Stimulated activated naive CD8-positive, alpha-beta T cell treated with anti-CD3 and anti-CD28 coated beads, Interleukin-15, amount 100 ng/mL, for 72 hours (primary cell): ENCODE measurements at regions not wholly inside any gene's neighbourhood (a gene's known extent, or its start where the extent isn't known, plus 50 kb on each side); places are given as distances from the start of the nearest gene placed in this dataset.
"Not testable (repeated sequence)": the region's sequence is repeated elsewhere in the genome, so short reads cannot be mapped to it uniquely, and the experiment has no call there.

ENCODE experiments used
- ATAC-seq: fragments of 150-1000 bp; cut with Tn5 transposase; 2 replicates; pipeline ENCODE4 v1.10.0; 2021; ENCODE audit warnings: mild to moderate bottlenecking, moderate library complexity
- DNase-seq, 2 donors: peaks; one replicate each; pipeline ENCODE4 v3.0.0; 2021 to 2022
- H3K27ac Mint-ChIP-seq, 2 donors: one replicate each; pipeline ENCODE4 v1.8.0; 2022; ENCODE audit warnings: mild to moderate bottlenecking in 2 of 2, mixed read lengths in 2 of 2, moderate library complexity in 2 of 2
- H3K27me3 Mint-ChIP-seq: one replicate; pipeline ENCODE4 v1.8.0; 2022; ENCODE audit warnings: mixed read lengths
- H3K4me1 Mint-ChIP-seq: one replicate; pipeline ENCODE4 v1.8.0; 2022; ENCODE audit warnings: mild to moderate bottlenecking, mixed read lengths
- H3K4me3 Mint-ChIP-seq, 2 donors: one replicate each; pipeline ENCODE4 v1.8.0; 2022; ENCODE audit warnings: mild to moderate bottlenecking in 2 of 2, mixed read lengths in 2 of 2, moderate library complexity in 1 of 2
- H3K9me3 Mint-ChIP-seq, 2 donors: one replicate each; pipeline ENCODE4 v1.8.0; 2022; ENCODE audit warnings: mixed read lengths in 2 of 2

DNA sequence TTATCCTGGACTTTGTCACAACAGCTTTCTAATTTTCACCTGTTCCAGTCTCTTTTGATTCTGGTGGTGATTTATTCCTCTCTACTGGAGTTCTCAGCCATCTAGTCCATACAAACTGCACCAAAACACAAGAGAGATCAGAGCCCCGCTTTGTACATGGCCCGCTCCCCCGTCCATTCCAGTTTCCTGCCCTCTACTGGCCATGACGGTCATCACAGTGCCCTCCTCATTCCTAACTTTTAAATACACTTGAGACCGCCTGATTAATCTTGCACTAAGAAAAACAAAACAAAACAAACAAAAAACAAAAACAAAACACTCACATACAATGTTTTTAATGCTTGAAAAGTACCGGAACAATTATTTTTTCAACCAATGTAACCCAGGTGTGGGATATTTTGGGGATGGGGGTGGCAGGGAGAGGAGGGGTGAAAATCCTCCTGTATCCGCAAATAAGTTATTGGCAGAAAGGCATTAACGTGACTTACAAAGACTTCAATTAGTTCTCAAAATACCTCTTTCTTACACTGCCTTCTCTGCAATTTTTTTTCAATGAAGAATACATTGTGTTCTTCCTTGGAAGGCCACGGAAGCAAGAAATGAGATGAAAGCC lies 84.8 kb upstream of the PAM start:
- H3K4me1 Mint-ChIP-seq = no peaks in the 10 kb centered on the region
- no peak overlapping the region for H3K4me3 Mint-ChIP-seq
- DNase-seq = peak in 1 of 2 donors; percentile 8
- H3K27me3 Mint-ChIP-seq = peaks cover 15% of the 10 kb centered on the region
- no peaks in the 10 kb centered on the region for H3K9me3 Mint-ChIP-seq
- ATAC-seq = no peak
- H3K27ac Mint-ChIP-seq = no peak overlapping the region

- not testable (repeated sequence) for H3K9me3 Mint-ChIP-seq, ATAC-seq, H3K4me3 Mint-ChIP-seq, H3K4me1 Mint-ChIP-seq, DNase-seq, H3K27ac Mint-ChIP-seq
- peaks cover 15% of the 10 kb centered on the region for H3K27me3 Mint-ChIP-seq
Observed at GRCh38 chr5:102671033-102671734, 83.9 kb upstream of the PAM start.

- ATAC-seq (no peak), DNase-seq (no peak)
- Mint-ChIP-seq H3K4me3 (no peak overlapping the region), H3K9me3 (no peaks in the 10 kb centered on the region), H3K27me3 (peaks cover 18% of the 10 kb centered on the region), H3K4me1 (no peaks in the 10 kb centered on the region), H3K27ac (no peak overlapping the region)
Observed at GRCh38 chr5:102678267-102679058, 76.6 kb upstream of the PAM start.

DNA sequence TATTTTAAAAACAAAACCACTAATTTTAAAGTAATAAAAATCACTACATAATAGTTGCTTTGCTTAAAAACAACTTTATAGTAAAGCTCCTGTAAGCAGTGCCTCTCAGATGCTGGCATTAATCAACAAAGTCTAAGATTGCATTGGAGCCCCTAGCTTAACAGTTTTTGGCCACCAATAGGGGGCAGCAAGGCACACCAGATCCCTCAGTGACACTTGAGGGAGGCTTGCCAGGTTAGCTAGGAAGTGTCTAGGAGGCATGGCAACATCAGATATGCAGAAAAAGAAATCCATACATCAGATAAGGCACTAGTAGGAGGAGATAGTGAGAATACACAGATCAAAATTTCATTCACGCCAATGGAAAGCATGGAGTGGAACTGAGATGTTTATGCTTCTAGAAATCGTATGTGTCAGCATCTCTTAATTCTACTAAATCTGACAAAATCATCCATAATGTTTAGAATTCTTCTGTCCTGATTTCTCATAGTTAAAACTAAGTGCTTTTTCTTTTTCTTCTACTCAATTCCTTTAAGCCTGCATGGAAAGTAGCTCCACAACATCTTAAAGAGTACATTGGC lies 73.6 kb upstream of the PAM start:
- no peak overlapping the region for H3K27ac Mint-ChIP-seq
- ATAC-seq (peak; percentile 76), DNase-seq (peak; percentile 46 to 56)
- no peak overlapping the region for H3K4me3 Mint-ChIP-seq
- H3K4me1 Mint-ChIP-seq = no peaks in the 10 kb centered on the region
- peaks cover 23% of the 10 kb centered on the region for H3K27me3 Mint-ChIP-seq
- H3K9me3 Mint-ChIP-seq = peaks cover 0 to 4% of the 10 kb centered on the region in 2 donors

DNA sequence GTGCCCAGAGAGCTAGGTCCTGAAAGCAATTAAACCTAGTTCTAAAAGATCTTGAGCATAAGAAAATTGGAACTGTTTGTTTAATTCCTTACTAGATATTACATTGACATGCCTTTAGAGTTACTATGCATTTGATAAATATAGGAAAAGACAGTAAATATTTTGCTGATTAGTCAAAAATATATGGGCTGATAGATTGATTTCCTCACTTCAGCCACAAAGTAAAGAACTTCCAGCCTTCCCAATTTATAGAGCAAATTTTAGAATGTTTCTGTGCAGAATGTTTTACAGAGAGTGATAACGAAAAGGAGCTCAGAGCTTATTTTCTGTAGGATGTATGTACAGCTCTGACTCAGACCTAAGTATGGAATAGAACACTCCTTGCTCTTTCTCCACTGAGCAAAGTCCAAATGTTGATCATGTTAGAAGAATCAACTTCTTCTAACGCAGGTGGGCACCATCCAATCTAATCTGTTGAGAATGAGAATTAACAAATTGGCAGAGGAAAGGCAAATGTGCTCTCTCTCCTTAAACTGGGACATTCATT lies 72.9 kb upstream of the PAM start:
- Mint-ChIP-seq H3K27ac (no peak overlapping the region), H3K4me3 (no peak overlapping the region), H3K4me1 (no peaks in the 10 kb centered on the region), H3K27me3 (peaks cover 24% of the 10 kb centered on the region), H3K9me3 (peaks cover 0 to 8% of the 10 kb centered on the region in 2 donors)
- DNase-seq (no peak), ATAC-seq (no peak)

DNA sequence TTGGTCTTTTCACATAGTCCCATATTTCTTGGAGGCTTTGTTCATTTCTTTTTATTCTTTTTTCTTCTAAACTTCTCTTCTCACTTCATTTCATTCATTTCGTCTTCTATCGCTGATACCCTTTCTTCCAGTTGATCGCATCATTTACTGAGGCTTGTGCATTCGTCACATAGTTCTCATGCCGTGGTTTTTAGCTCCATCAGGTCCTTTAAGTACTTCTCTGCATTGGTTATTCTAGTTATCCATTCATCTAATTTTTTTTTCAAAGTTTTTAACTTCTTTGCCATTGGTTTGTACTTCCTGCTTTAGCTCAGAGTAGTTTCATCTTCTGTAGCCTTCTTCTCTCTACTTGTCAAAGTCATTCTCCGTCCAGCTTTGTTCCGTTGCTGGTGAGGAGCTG lies 67.0 kb upstream of the PAM start:
- DNase-seq, H3K4me1 Mint-ChIP-seq, ATAC-seq, H3K4me3 Mint-ChIP-seq, H3K27me3 Mint-ChIP-seq, H3K27ac Mint-ChIP-seq: not testable (repeated sequence)
- peaks cover 0 to 13% of the 10 kb centered on the region in 2 donors for H3K9me3 Mint-ChIP-seq

DNA sequence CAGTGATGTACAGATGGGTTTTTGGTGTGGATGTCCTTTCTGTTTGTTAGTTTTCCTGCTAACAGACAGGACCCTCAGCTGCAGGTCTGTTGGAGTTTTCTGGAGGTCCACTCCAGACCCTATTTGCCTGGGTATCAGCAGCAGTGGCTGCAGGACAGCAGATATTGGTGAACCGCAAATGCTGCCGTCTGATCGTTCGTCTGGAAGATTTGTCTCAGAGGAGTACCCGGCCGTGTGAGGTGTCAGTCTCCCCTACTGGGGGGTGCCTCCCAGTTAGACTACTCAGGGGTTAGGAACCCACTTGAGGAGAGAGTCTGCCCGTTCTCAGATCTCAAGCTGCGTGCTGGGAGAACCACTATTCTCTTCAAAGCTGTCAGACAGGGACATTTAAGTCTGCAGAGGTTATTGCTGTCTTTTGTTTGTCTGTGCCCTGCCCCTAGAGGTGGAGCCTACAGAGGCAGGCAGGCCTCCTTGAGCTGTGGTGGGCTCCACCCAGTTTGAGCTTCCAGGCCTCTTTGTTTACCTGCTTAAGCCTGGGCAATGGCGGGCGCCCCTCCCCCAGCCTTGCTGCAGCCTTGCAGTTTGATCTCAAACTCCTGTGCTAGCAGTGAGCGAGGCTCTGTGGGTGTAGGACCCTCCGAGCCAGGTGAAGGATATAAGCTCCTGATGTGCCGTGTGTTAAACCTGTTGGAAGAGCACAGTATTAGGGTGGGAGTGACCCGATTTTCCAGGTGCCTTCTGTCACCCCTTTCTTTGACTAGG lies 66.3 kb upstream of the PAM start:
- H3K4me1 Mint-ChIP-seq, H3K27ac Mint-ChIP-seq, DNase-seq, H3K27me3 Mint-ChIP-seq, H3K4me3 Mint-ChIP-seq, ATAC-seq: not testable (repeated sequence)
- H3K9me3 Mint-ChIP-seq = peaks cover 0 to 13% of the 10 kb centered on the region in 2 donors

- no peak overlapping the region for H3K4me3 Mint-ChIP-seq
- peaks cover 8% of the 10 kb centered on the region for H3K27me3 Mint-ChIP-seq
- no peak for ATAC-seq
- peaks cover 0 to 13% of the 10 kb centered on the region in 2 donors for H3K9me3 Mint-ChIP-seq
- H3K4me1 Mint-ChIP-seq = no peaks in the 10 kb centered on the region
- no peak overlapping the region for H3K27ac Mint-ChIP-seq
- no peak for DNase-seq
Observed at GRCh38 chr5:102690910-102691309, 64.2 kb upstream of the PAM start.

DNA sequence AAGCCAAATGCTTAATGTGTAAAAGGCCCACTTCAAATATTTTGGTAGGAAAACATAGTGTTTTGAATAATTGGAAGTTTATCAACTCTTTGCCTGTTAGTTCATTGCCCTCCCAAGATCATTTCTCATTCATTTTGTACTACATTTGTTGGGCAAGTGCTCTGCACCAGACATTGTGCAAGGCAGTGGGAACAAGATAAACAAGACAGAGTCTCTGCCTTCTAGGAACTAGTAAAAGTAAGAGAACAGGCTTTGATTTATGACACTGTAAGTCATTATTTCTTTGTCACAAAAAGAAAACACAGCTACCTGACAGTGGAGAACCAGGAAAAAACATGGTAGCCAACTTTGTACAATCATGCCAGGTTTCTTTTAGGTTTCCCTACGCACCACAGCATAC lies 63.7 kb upstream of the PAM start:
- DNase-seq (no peak), ATAC-seq (no peak)
- Mint-ChIP-seq H3K27ac (no peak overlapping the region), H3K4me1 (no peaks in the 10 kb centered on the region), H3K4me3 (no peak overlapping the region), H3K9me3 (peaks cover 0 to 10% of the 10 kb centered on the region in 2 donors), H3K27me3 (peaks cover 8% of the 10 kb centered on the region)

- Mint-ChIP-seq H3K27ac (no peak overlapping the region), H3K27me3 (peaks cover 15% of the 10 kb centered on the region), H3K4me3 (no peak overlapping the region), H3K4me1 (no peaks in the 10 kb centered on the region), H3K9me3 (no peaks in the 10 kb centered on the region)
- no peak for DNase-seq
- ATAC-seq = no peak
Observed at GRCh38 chr5:102700120-102700831, 54.8 kb upstream of the PAM start.

DNA sequence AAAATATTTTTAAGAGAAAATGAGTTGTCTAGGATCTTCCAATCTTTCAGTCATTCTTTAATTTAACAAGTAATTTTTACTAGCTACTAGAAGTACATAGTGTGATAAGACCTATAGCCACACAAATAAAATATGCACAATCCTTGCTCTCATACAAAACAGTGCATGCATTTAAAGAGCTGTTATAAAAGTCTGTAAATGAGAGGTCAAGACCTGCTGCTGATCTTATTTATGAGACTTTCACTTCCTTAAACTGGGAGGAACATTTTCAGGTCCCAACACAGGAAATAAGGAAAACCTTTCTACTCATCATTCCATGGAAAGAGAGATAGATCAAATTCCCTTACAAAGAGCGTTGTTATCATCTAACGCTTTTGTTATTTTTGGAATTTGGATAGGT lies 54.2 kb upstream of the PAM start:
- DNase-seq (no peak), ATAC-seq (no peak)
- Mint-ChIP-seq H3K27ac (peak overlapping the region in 1 of 2 donors; percentile 43), H3K9me3 (no peaks in the 10 kb centered on the region), H3K4me3 (no peak overlapping the region), H3K4me1 (no peaks in the 10 kb centered on the region), H3K27me3 (peaks cover 13% of the 10 kb centered on the region)

- no peak for ATAC-seq
- H3K4me1 Mint-ChIP-seq = no peaks in the 10 kb centered on the region
- DNase-seq = no peak
- no peak overlapping the region for H3K27ac Mint-ChIP-seq
- no peaks in the 10 kb centered on the region for H3K9me3 Mint-ChIP-seq
- H3K27me3 Mint-ChIP-seq = peaks cover 8% of the 10 kb centered on the region
- H3K4me3 Mint-ChIP-seq = no peak overlapping the region
Observed at GRCh38 chr5:102701748-102702147, 53.4 kb upstream of the PAM start.
